Activated T-helper 2 cell treated with anti-CD3 and anti-CD28 coated beads, Interferon-gamma antibody, Interleukin-2, Interleukin-4, amounts not matched to agents 10 μg/mL and 5 μg/mL and 100 μg/mL, durations not matched to agents 14 hours and 24 hours and 36 hours (primary cell): ENCODE measurements at regions not wholly inside any gene's neighbourhood (a gene's known extent, or its start where the extent isn't known, plus 50 kb on each side); places are given as distances from the start of the nearest gene placed in this dataset.

Experiments
- DNase-seq: peaks from one replicate; pipeline ENCODE4 v3.0.0; 2021; ENCODE audit warnings: low spot score
- H3K27ac Mint-ChIP-seq: one replicate; pipeline ENCODE4 v1.8.0; 2021; ENCODE audit warnings: mixed read lengths
- H3K27me3 Mint-ChIP-seq: one replicate; pipeline ENCODE4 v1.8.0; 2021; ENCODE audit warnings: low read depth, mixed read lengths
- H3K36me3 Mint-ChIP-seq: one replicate; pipeline ENCODE4 v1.8.0; 2021; ENCODE audit warnings: low read depth, mixed read lengths
- H3K4me1 Mint-ChIP-seq: one replicate; pipeline ENCODE4 v1.8.0; 2021; ENCODE audit warnings: low read depth, mixed read lengths
- H3K4me3 Mint-ChIP-seq: one replicate; pipeline ENCODE4 v1.8.0; 2021; ENCODE audit warnings: low read depth, mild to moderate bottlenecking, moderate library complexity, mixed read lengths
- H3K9me3 Mint-ChIP-seq: one replicate; pipeline ENCODE4 v1.8.0; 2021; ENCODE audit warnings: mixed read lengths
- intact Hi-C: fragments of 100-400 bp; cut with micrococcal nuclease; formaldehyde crosslinking; loops from one replicate; pipeline ENCODE4 v1.15.1; 2023

- no peaks in the 10 kb centered on the region for H3K9me3 Mint-ChIP-seq
- H3K4me3 Mint-ChIP-seq: no peak overlapping the region
- intact Hi-C loops: no loop called here
- no peak for DNase-seq
- H3K27me3 Mint-ChIP-seq: no peaks in the 10 kb centered on the region
- H3K36me3 Mint-ChIP-seq: no peaks in the 10 kb centered on the region
- no peak overlapping the region for H3K27ac Mint-ChIP-seq
- peaks cover 5% of the 10 kb centered on the region for H3K4me1 Mint-ChIP-seq
These were observed 76.6 kb upstream of the LMO1 start for GRCh38 chr11:8340296-8340695.

- H3K4me3 Mint-ChIP-seq: no peak overlapping the region
- H3K27me3 Mint-ChIP-seq: no peaks in the 10 kb centered on the region
- H3K27ac Mint-ChIP-seq: no peak overlapping the region
- intact Hi-C loops: no loop called here
- DNase-seq: no peak
- H3K4me1 Mint-ChIP-seq: peaks cover 5% of the 10 kb centered on the region
- no peaks in the 10 kb centered on the region for H3K9me3 Mint-ChIP-seq
- no peaks in the 10 kb centered on the region for H3K36me3 Mint-ChIP-seq
These were observed 75.9 kb upstream of the LMO1 start for GRCh38 chr11:8339592-8340022.

GRCh38 chr11:8338138-8338537 lies 74.5 kb upstream of the LMO1 start:
- no peaks in the 10 kb centered on the region for H3K36me3 Mint-ChIP-seq
- no peak overlapping the region for H3K4me3 Mint-ChIP-seq
- intact Hi-C loops: loop anchor here (1.0 kb wide), 1 partner anchor 228 kb away; no protein-coding TSS in a partner anchor
- H3K9me3 Mint-ChIP-seq: no peaks in the 10 kb centered on the region
- no peaks in the 10 kb centered on the region for H3K27me3 Mint-ChIP-seq
- peaks cover 5% of the 10 kb centered on the region for H3K4me1 Mint-ChIP-seq
- no peak for DNase-seq
- no peak overlapping the region for H3K27ac Mint-ChIP-seq

DNA sequence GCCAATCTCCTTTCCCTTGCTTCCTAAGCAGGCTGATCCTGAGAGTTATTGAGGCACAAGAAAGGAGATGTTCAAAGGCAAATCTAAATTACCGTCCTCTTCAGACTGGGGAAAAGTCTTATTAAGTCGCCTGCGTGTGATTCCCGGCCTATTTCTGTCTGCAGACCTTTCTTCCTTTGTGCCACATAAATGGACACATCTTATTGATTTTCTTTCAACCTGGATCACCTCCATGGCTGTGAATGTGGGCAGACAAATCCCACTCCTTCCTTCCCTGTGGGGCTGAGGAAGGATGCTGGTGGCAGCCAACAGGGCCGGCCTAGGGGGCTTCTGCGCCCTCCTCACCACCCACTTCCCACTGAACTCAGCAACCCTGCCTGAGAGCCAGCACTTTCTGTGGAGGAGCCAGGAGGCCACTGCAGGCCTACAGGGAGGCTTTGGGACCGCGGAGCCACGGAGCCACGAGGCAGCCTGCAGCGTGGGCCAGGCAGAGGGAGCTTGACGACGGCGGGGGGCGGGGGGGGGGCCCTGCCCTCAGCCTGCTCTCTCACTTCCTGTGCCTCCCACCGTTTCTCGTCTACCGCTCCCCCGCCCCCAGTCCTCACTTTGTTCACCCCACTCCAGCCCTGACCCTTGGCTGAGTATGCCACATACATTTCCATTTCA lies 73.6 kb upstream of the LMO1 start:
- intact Hi-C loops: no loop called here
- no peaks in the 10 kb centered on the region for H3K27me3 Mint-ChIP-seq
- H3K4me3 Mint-ChIP-seq: no peak overlapping the region
- no peaks in the 10 kb centered on the region for H3K36me3 Mint-ChIP-seq
- no peak overlapping the region for H3K27ac Mint-ChIP-seq
- H3K9me3 Mint-ChIP-seq: no peaks in the 10 kb centered on the region
- no peak for DNase-seq
- H3K4me1 Mint-ChIP-seq: peaks cover 5% of the 10 kb centered on the region

- DNase-seq: no peak
- intact Hi-C loops: no loop called here
- no peaks in the 10 kb centered on the region for H3K36me3 Mint-ChIP-seq
- no peaks in the 10 kb centered on the region for H3K27me3 Mint-ChIP-seq
- H3K27ac Mint-ChIP-seq: no peak overlapping the region
- H3K4me1 Mint-ChIP-seq: peaks cover 5% of the 10 kb centered on the region
- H3K4me3 Mint-ChIP-seq: no peak overlapping the region
- H3K9me3 Mint-ChIP-seq: no peaks in the 10 kb centered on the region
These were observed 72.9 kb upstream of the LMO1 start for GRCh38 chr11:8336356-8337129.

DNA sequence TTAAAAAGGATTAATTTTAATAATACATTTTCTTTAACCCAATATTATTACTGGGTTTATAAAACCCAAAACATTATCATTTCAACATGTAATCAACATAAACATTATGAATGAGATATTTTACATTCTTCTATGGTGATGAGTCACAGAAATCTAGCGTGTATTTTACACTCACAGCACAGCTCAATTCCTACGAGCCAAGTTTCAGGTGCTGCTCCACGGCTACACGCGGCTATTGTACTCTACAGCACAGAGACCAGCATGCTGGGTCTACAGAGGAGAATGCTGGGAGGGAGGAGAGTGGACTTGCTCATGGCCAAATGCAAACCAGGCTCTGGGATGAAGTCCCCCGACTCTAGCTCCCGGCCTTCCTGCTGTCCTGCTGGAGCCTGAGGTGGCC lies 72.0 kb upstream of the LMO1 start:
- peaks cover 5% of the 10 kb centered on the region for H3K4me1 Mint-ChIP-seq
- H3K27me3 Mint-ChIP-seq: no peaks in the 10 kb centered on the region
- no peak for DNase-seq
- H3K27ac Mint-ChIP-seq: no peak overlapping the region
- intact Hi-C loops: no loop called here
- no peaks in the 10 kb centered on the region for H3K9me3 Mint-ChIP-seq
- no peak overlapping the region for H3K4me3 Mint-ChIP-seq
- no peaks in the 10 kb centered on the region for H3K36me3 Mint-ChIP-seq

DNA sequence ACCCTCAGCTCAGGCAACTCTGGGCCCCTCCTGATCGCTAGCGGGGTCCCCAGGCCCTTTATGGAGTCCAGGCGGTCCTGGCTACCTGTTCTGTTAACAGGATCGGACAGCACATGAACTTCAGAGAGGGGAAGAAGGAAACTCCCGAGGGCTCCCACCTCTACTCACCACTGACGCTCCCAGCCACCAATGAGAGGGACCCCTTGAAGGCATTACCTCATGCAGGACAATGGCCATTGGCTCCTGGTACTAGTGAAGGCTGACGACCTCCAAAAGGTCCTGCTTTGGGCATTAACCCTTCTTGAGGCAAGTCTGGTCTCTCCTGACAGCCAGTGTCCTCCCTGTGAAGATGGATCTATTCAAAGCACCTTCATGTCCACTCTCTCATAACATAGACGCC lies 71.5 kb upstream of the LMO1 start:
- Mint-ChIP-seq H3K36me3 (no peaks in the 10 kb centered on the region), H3K9me3 (no peaks in the 10 kb centered on the region), H3K27ac (no peak overlapping the region), H3K4me1 (peaks cover 5% of the 10 kb centered on the region), H3K27me3 (no peaks in the 10 kb centered on the region), H3K4me3 (no peak overlapping the region)
- no peak for DNase-seq
- intact Hi-C loops: no loop called here

GRCh38 chr11:8333811-8334401 lies 70.2 kb upstream of the LMO1 start:
- H3K9me3 Mint-ChIP-seq: no peaks in the 10 kb centered on the region
- peaks cover 5% of the 10 kb centered on the region for H3K4me1 Mint-ChIP-seq
- no peaks in the 10 kb centered on the region for H3K27me3 Mint-ChIP-seq
- no peaks in the 10 kb centered on the region for H3K36me3 Mint-ChIP-seq
- H3K27ac Mint-ChIP-seq: no peak overlapping the region
- no peak overlapping the region for H3K4me3 Mint-ChIP-seq
- no peak for DNase-seq
- intact Hi-C loops: no loop called here

- DNase-seq: no peak
- no peaks in the 10 kb centered on the region for H3K9me3 Mint-ChIP-seq
- no peaks in the 10 kb centered on the region for H3K36me3 Mint-ChIP-seq
- H3K27ac Mint-ChIP-seq: no peak overlapping the region
- peaks cover 5% of the 10 kb centered on the region for H3K4me1 Mint-ChIP-seq
- intact Hi-C loops: no loop called here
- H3K4me3 Mint-ChIP-seq: no peak overlapping the region
- no peaks in the 10 kb centered on the region for H3K27me3 Mint-ChIP-seq
These were observed 69.7 kb upstream of the LMO1 start for GRCh38 chr11:8333376-8333775.

- no peaks in the 10 kb centered on the region for H3K9me3 Mint-ChIP-seq
- peaks cover 4% of the 10 kb centered on the region for H3K4me1 Mint-ChIP-seq
- no peak overlapping the region for H3K4me3 Mint-ChIP-seq
- no peak for DNase-seq
- H3K27ac Mint-ChIP-seq: no peak overlapping the region
- intact Hi-C loops: no loop called here
- H3K27me3 Mint-ChIP-seq: no peaks in the 10 kb centered on the region
- H3K36me3 Mint-ChIP-seq: no peaks in the 10 kb centered on the region
These were observed 69.2 kb upstream of the LMO1 start for GRCh38 chr11:8332891-8333290.

DNA sequence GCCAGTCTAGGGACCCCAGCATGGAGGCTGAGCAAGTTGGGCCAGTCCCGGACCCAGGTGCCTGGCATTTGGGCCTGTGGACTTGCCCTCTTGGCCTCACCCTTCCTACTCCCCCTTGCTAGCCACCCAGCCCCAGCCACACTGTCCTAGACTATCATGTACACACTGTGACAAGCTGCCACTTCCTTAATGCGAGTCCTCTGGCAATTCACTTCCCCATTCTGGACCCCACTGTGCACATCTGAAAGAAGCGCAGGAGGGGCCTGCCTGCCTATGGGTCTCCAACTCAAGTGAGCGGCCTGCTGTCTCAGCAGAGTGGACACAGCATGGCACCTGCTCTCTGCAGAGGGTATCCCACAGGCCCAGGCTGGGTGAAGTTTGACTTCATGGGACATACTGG lies 68.5 kb upstream of the LMO1 start:
- Mint-ChIP-seq H3K9me3 (no peaks in the 10 kb centered on the region), H3K27ac (no peak overlapping the region)

DNA sequence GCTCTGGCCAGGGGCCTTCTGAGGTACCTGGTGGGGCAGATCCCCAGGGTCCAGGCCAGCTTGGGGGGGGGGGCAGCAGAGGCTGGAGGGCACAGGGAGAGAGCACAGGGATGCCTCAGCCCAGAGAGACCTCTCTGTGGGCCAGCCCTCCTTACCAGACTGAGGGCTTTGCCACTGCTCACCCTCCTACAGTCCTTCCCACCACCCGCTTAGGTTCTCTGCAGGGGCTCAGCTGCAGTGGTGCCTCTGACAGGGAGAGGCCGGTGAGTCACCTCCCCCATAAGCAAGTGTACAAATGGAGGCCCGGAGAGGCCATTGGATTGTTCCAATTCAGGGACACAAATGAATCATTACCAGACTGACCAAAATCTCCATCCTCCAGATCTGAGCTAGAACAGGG lies 68.1 kb upstream of the LMO1 start:
- Mint-ChIP-seq H3K4me3 (no peak overlapping the region), H3K36me3 (no peaks in the 10 kb centered on the region), H3K4me1 (no peaks in the 10 kb centered on the region), H3K9me3 (no peaks in the 10 kb centered on the region), H3K27me3 (no peaks in the 10 kb centered on the region), H3K27ac (no peak overlapping the region)
- no peak for DNase-seq
- intact Hi-C loops: no loop called here

More for the DNA sequence above, 68.5 kb upstream of the LMO1 start:
- intact Hi-C loops: no loop called here
- no peaks in the 10 kb centered on the region for H3K36me3 Mint-ChIP-seq
- no peaks in the 10 kb centered on the region for H3K4me1 Mint-ChIP-seq
- no peaks in the 10 kb centered on the region for H3K27me3 Mint-ChIP-seq
- DNase-seq: no peak
- no peak overlapping the region for H3K4me3 Mint-ChIP-seq

DNA sequence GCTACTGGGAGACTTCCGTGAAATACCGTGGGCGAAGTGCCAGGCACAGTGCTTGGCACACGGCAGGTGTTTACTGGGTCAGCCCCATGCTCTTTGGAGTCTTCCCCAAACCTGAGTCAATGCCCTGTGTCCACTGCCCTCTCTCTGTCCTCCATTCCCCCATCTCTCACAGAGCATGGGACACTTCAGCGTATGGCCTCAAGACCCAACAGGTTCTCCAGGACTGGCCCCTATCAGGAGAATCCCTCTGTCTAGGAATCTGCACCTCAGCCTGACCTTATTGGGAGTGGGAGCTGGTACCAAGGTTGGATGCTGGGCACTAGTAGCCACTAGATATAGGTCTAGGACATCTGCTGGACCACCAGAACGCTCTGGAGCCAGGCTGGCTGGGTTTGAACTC lies 67.2 kb upstream of the LMO1 start:
- DNase-seq: no peak
- H3K27me3 Mint-ChIP-seq: no peaks in the 10 kb centered on the region
- intact Hi-C loops: no loop called here
- H3K27ac Mint-ChIP-seq: no peak overlapping the region
- no peak overlapping the region for H3K4me3 Mint-ChIP-seq
- no peaks in the 10 kb centered on the region for H3K9me3 Mint-ChIP-seq
- H3K4me1 Mint-ChIP-seq: no peaks in the 10 kb centered on the region
- no peaks in the 10 kb centered on the region for H3K36me3 Mint-ChIP-seq
